ENCODE measurements at regions not wholly inside any gene's neighbourhood (a gene's known extent, or its start where the extent isn't known, plus 50 kb on each side); places are given as distances from the start of the nearest gene placed in this dataset.
A peak's percentile ranks its signal among the peaks of the same experiment; 100 is the strongest.

GRCh38 chr6:33954453-33954852 lies 150.7 kb upstream of the MLN start:
- ATAC-seq (ENCODE audit: low FRiP score) (no peak), DNase-seq (peak in 1 of 2 donors; percentile 37)
- WGBS, 2 donors, result 28 to 33% methylated on average over 3 of the region's 3 CpGs
- Histone ChIP-seq H3K9me3 (ENCODE audit: control insufficient read depth, low read length) (no peaks in the 10 kb centered on the region), H3K4me1 (ENCODE audit: control insufficient read depth in 1 of 2, insufficient read depth in 2 of 2, low read length in 2 of 2) (no peaks in the 10 kb centered on the region), H3K27me3 (ENCODE audit: control insufficient read depth in 1 of 2, insufficient read depth in 2 of 2, low read length in 1 of 2) (no peaks in the 10 kb centered on the region), H3K36me3 (ENCODE audit: control insufficient read depth in 1 of 2, insufficient read depth in 2 of 2, low read length in 1 of 2) (no peaks in the 10 kb centered on the region), H3K4me3 (ENCODE audit: low read length in 2 of 2) (no peak overlapping the region), H3K27ac (ENCODE audit: low read depth in 1 of 2, low read length in 2 of 2) (no peak overlapping the region)
- intact Hi-C loops (cut with DNase I), result no loop called here

- Histone ChIP-seq H3K36me3 (ENCODE audit: control insufficient read depth in 1 of 2, insufficient read depth in 2 of 2, low read length in 1 of 2) (no peaks in the 10 kb centered on the region), H3K9me3 (ENCODE audit: control insufficient read depth, low read length) (no peaks in the 10 kb centered on the region)
- WGBS, 2 donors, result 7 to 8% methylated on average over 3 of the region's 3 CpGs
Measured at GRCh38 chr6:33953171-33953570, 149.4 kb upstream of the MLN start.

GRCh38 chr6:33952016-33952415 lies 148.2 kb upstream of the MLN start:
- Histone ChIP-seq H3K4me1 (ENCODE audit: control insufficient read depth in 1 of 2, insufficient read depth in 2 of 2, low read length in 2 of 2) (no peaks in the 10 kb centered on the region), H3K36me3 (ENCODE audit: control insufficient read depth in 1 of 2, insufficient read depth in 2 of 2, low read length in 1 of 2) (no peaks in the 10 kb centered on the region), H3K4me3 (ENCODE audit: low read length in 2 of 2) (no peak overlapping the region), H3K27me3 (ENCODE audit: control insufficient read depth in 1 of 2, insufficient read depth in 2 of 2, low read length in 1 of 2) (no peaks in the 10 kb centered on the region), H3K9me3 (ENCODE audit: control insufficient read depth, low read length) (no peaks in the 10 kb centered on the region), H3K27ac (ENCODE audit: low read depth in 1 of 2, low read length in 2 of 2) (no peak overlapping the region)
- WGBS, 2 donors, result 81 to 91% methylated on average over 4 of the region's 4 CpGs
- intact Hi-C loops (cut with DNase I), result no loop called here
- ATAC-seq (ENCODE audit: low FRiP score) (no peak), DNase-seq (peak in 1 of 2 donors; percentile 53)

More at GRCh38 chr6:33953171-33953570, 149.4 kb upstream of the MLN start:
- Histone ChIP-seq H3K4me3 (ENCODE audit: low read length in 2 of 2) (no peak overlapping the region), H3K27me3 (ENCODE audit: control insufficient read depth in 1 of 2, insufficient read depth in 2 of 2, low read length in 1 of 2) (no peaks in the 10 kb centered on the region), H3K27ac (ENCODE audit: low read depth in 1 of 2, low read length in 2 of 2) (no peak overlapping the region), H3K4me1 (ENCODE audit: control insufficient read depth in 1 of 2, insufficient read depth in 2 of 2, low read length in 2 of 2) (no peaks in the 10 kb centered on the region)
- ATAC-seq (ENCODE audit: low FRiP score) (no peak), DNase-seq (no peak)
- intact Hi-C loops (cut with DNase I), result no loop called here

- peak in 1 of 2 donors; percentile 61 for DNase-seq
- Histone ChIP-seq H3K27me3 (ENCODE audit: control insufficient read depth in 1 of 2, insufficient read depth in 2 of 2, low read length in 1 of 2) (no peaks in the 10 kb centered on the region), H3K4me3 (ENCODE audit: low read length in 2 of 2) (no peak overlapping the region), H3K9me3 (ENCODE audit: control insufficient read depth, low read length) (no peaks in the 10 kb centered on the region), H3K36me3 (ENCODE audit: control insufficient read depth in 1 of 2, insufficient read depth in 2 of 2, low read length in 1 of 2) (no peaks in the 10 kb centered on the region), H3K27ac (ENCODE audit: low read depth in 1 of 2, low read length in 2 of 2) (no peak overlapping the region), H3K4me1 (ENCODE audit: control insufficient read depth in 1 of 2, insufficient read depth in 2 of 2, low read length in 2 of 2) (no peaks in the 10 kb centered on the region)
- no peak for ATAC-seq (ENCODE audit: low FRiP score)
- WGBS, 2 donors, result 80 to 83% methylated on average over 25 of the region's 25 CpGs
- intact Hi-C loops (cut with DNase I), result no loop called here
Measured at GRCh38 chr6:33950891-33951889, 147.4 kb upstream of the MLN start.

GRCh38 chr6:33950472-33950881 lies 146.7 kb upstream of the MLN start:
- ATAC-seq (ENCODE audit: low FRiP score) (no peak), DNase-seq (peak in 1 of 2 donors; percentile 4)
- H3K4me1 ChIP-seq (ENCODE audit: control insufficient read depth in 1 of 2, insufficient read depth in 2 of 2, low read length in 2 of 2), result no peaks in the 10 kb centered on the region
- no peaks in the 10 kb centered on the region for H3K27me3 ChIP-seq (ENCODE audit: control insufficient read depth in 1 of 2, insufficient read depth in 2 of 2, low read length in 1 of 2)
- H3K4me3 ChIP-seq (ENCODE audit: low read length in 2 of 2), result no peak overlapping the region
- H3K27ac ChIP-seq (ENCODE audit: low read depth in 1 of 2, low read length in 2 of 2), result no peak overlapping the region
- 60 to 76% methylated on average over 2 of the region's 2 CpGs for WGBS, 2 donors
- no peaks in the 10 kb centered on the region for H3K9me3 ChIP-seq (ENCODE audit: control insufficient read depth, low read length)
- intact Hi-C loops (cut with DNase I), result no loop called here
- H3K36me3 ChIP-seq (ENCODE audit: control insufficient read depth in 1 of 2, insufficient read depth in 2 of 2, low read length in 1 of 2), result no peaks in the 10 kb centered on the region

GRCh38 chr6:33949877-33950435 lies 146.2 kb upstream of the MLN start:
- Histone ChIP-seq H3K4me1 (ENCODE audit: control insufficient read depth in 1 of 2, insufficient read depth in 2 of 2, low read length in 2 of 2) (no peaks in the 10 kb centered on the region), H3K27me3 (ENCODE audit: control insufficient read depth in 1 of 2, insufficient read depth in 2 of 2, low read length in 1 of 2) (no peaks in the 10 kb centered on the region), H3K36me3 (ENCODE audit: control insufficient read depth in 1 of 2, insufficient read depth in 2 of 2, low read length in 1 of 2) (no peaks in the 10 kb centered on the region), H3K4me3 (ENCODE audit: low read length in 2 of 2) (no peak overlapping the region), H3K27ac (ENCODE audit: low read depth in 1 of 2, low read length in 2 of 2) (no peak overlapping the region), H3K9me3 (ENCODE audit: control insufficient read depth, low read length) (no peaks in the 10 kb centered on the region)
- intact Hi-C loops (cut with DNase I), result no loop called here
- DNase-seq (peak in 1 of 2 donors; percentile 64), ATAC-seq (ENCODE audit: low FRiP score) (no peak)
- 87 to 89% methylated on average over 9 of the region's 9 CpGs for WGBS, 2 donors

GRCh38 chr6:33949111-33949510 lies 145.3 kb upstream of the MLN start:
- no peaks in the 10 kb centered on the region for H3K4me1 ChIP-seq (ENCODE audit: control insufficient read depth in 1 of 2, insufficient read depth in 2 of 2, low read length in 2 of 2)
- no peak for ATAC-seq (ENCODE audit: low FRiP score)
- no peaks in the 10 kb centered on the region for H3K9me3 ChIP-seq (ENCODE audit: control insufficient read depth, low read length)
- intact Hi-C loops (cut with DNase I), result no loop called here
- H3K27ac ChIP-seq (ENCODE audit: low read depth in 1 of 2, low read length in 2 of 2), result no peak overlapping the region
- peak in 1 of 2 donors; percentile 34 for DNase-seq
- H3K27me3 ChIP-seq (ENCODE audit: control insufficient read depth in 1 of 2, insufficient read depth in 2 of 2, low read length in 1 of 2), result no peaks in the 10 kb centered on the region
- H3K4me3 ChIP-seq (ENCODE audit: low read length in 2 of 2), result no peak overlapping the region
- 83 to 87% methylated on average over 5 of the region's 5 CpGs for WGBS, 2 donors
- H3K36me3 ChIP-seq (ENCODE audit: control insufficient read depth in 1 of 2, insufficient read depth in 2 of 2, low read length in 1 of 2), result no peaks in the 10 kb centered on the region

- DNase-seq (peak in 1 of 2 donors; percentile 37), ATAC-seq (ENCODE audit: low FRiP score) (no peak)
- WGBS, 2 donors, result 76 to 81% methylated on average over 6 of the region's 6 CpGs
- H3K27ac ChIP-seq (ENCODE audit: low read depth in 1 of 2, low read length in 2 of 2), result no peak overlapping the region
- intact Hi-C loops (cut with DNase I), result no loop called here
- no peaks in the 10 kb centered on the region for H3K27me3 ChIP-seq (ENCODE audit: control insufficient read depth in 1 of 2, insufficient read depth in 2 of 2, low read length in 1 of 2)
- no peaks in the 10 kb centered on the region for H3K36me3 ChIP-seq (ENCODE audit: control insufficient read depth in 1 of 2, insufficient read depth in 2 of 2, low read length in 1 of 2)
- H3K4me3 ChIP-seq (ENCODE audit: low read length in 2 of 2), result no peak overlapping the region
- H3K4me1 ChIP-seq (ENCODE audit: control insufficient read depth in 1 of 2, insufficient read depth in 2 of 2, low read length in 2 of 2), result no peaks in the 10 kb centered on the region
- no peaks in the 10 kb centered on the region for H3K9me3 ChIP-seq (ENCODE audit: control insufficient read depth, low read length)
Measured at GRCh38 chr6:33947916-33948594, 144.3 kb upstream of the MLN start.

Data from aorta (tissue), 5 donors.